ENCODE measurements at regions not wholly inside any gene's neighbourhood (a gene's known extent, or its start where the extent isn't known, plus 50 kb on each side); places are given as distances from the start of the nearest gene placed in this dataset.

GRCh38 chr4:12672303-12672702, 811.8 kb downstream of the RAB28 start:
- Histone ChIP-seq H3K9me3 (replicated peaks; ENCODE audit: control insufficient read depth, insufficient read depth, low read depth, low read length) (no peaks in the 10 kb centered on the region; the same call in 1 of the 2 replicates), H4K20me1 (replicated peaks; ENCODE audit: control insufficient read depth, insufficient read depth, low read length) (no peaks in the 10 kb centered on the region), H3K79me2 (ENCODE audit: control insufficient read depth, insufficient read depth, low read length) (no peaks in the 10 kb centered on the region), H2AFZ (ENCODE audit: low read depth, low read length) (no peak overlapping the region), H3K9me1 (ENCODE audit: control insufficient read depth, insufficient read depth, low read length) (no peaks in the 10 kb centered on the region), H3K36me3 (ENCODE audit: control insufficient read depth, insufficient read depth, low read length) (no peaks in the 10 kb centered on the region), H3K27me3 (ENCODE audit: control insufficient read depth in 2 of 2, insufficient read depth in 2 of 2, low read length in 2 of 2) (no peaks in the 10 kb centered on the region), H3K4me1 (replicated peaks in 1 of 2; ENCODE audit: control insufficient read depth in 2 of 2, insufficient read depth in 2 of 2, low read length in 2 of 2) (no peaks in the 10 kb centered on the region), H3K9ac (ENCODE audit: insufficient read depth in 1 of 2, low read depth in 2 of 2, low read length in 2 of 2) (no peak overlapping the region), H3K27ac (ENCODE audit: extremely low read depth, low read depth, low read length) (no peak overlapping the region), H3K4me3 (no peak overlapping the region), H3K4me2 (ENCODE audit: insufficient read depth, low read length) (no peak overlapping the region)
- in situ Hi-C loops (cut with MboI): no loop called here
- no peak for FAIRE-seq
- no peak for DNase-seq (ENCODE audit: extremely low read depth in 1 of 4, low spot score in 3 of 4)
- POLR2A ChIA-PET: no interaction called here
- CTCF ChIA-PET (ENCODE audit: low intra/inter-chr PET ratio): no interaction called here
- intact Hi-C loops (cut with micrococcal nuclease): no loop called here
- no TSS peak for BruUV-seq (replicated peaks)
- ATAC-seq: no peak
- TF ChIP-seq WHSC1 (IDR thresholded peaks at IDR 0.05; ENCODE audit: low read length) (no peak), ZNF165 (CRISPR knock-in tag; IDR thresholded peaks at IDR 0.05; ENCODE audit: borderline replicate concordance) (no peak), RB1 (IDR thresholded peaks at IDR 0.05; ENCODE audit: low read depth) (no peak), ELF4 (CRISPR knock-in tag; IDR thresholded peaks at IDR 0.05) (no peak), DIDO1 (tag; IDR thresholded peaks at IDR 0.05; ENCODE audit: low read depth) (no peak), FOXJ3 (CRISPR knock-in tag; IDR thresholded peaks at IDR 0.05) (no peak), HES1 (IDR thresholded peaks at IDR 0.05; ENCODE audit: low read depth) (no peak), ETS1 (conservative IDR thresholded peaks at IDR 0.05; ENCODE audit: control insufficient read depth, low read depth, low read length) (no peak), SIRT6 (IDR thresholded peaks at IDR 0.05; ENCODE audit: low read depth, low read length) (no peak), CHD4 (IDR thresholded peaks at IDR 0.05; ENCODE audit: insufficient read depth, insufficient replicate concordance, low read depth, low read length, poor library complexity, severe bottlenecking) (no peak), ZFP30 (CRISPR knock-in tag; IDR thresholded peaks at IDR 0.05; ENCODE audit: borderline replicate concordance) (no peak), ZNF431 (CRISPR knock-in tag; IDR thresholded peaks at IDR 0.05) (no peak), CHCHD3 (CRISPR knock-in tag; IDR thresholded peaks at IDR 0.05) (no peak), CLOCK (CRISPR knock-in tag; IDR thresholded peaks at IDR 0.05; ENCODE audit: borderline replicate concordance) (no peak), ZNF197 (CRISPR knock-in tag; IDR thresholded peaks at IDR 0.05; ENCODE audit: low read depth) (no peak), EGR1 (conservative IDR thresholded peaks at IDR 0.05) (no peak), HDAC3 (IDR thresholded peaks at IDR 0.05; ENCODE audit: borderline replicate concordance, partially characterized antibody) (no peak), RBM22 (IDR thresholded peaks at IDR 0.05; ENCODE audit: low read depth, low read length, poor library complexity, severe bottlenecking) (no peak), GABPB1 (CRISPR knock-in tag; IDR thresholded peaks at IDR 0.05) (no peak)
- WGBS (ENCODE audit: insufficient coverage, low coverage, missing lambda C conversion rate): 0% methylated on average over 4 of the region's 4 CpGs

Measured in K562 (cell line).